HEK293T (cell line): ENCODE measurements at regions not wholly inside any gene's neighbourhood (a gene's known extent, or its start where the extent isn't known, plus 50 kb on each side); places are given as distances from the start of the nearest gene placed in this dataset.

ENCODE experiments used
- CTBP1 ChIP-seq: fragments of 450-650 bp; IDR thresholded peaks from 2 replicates; pipeline ENCODE4 v1.6.1; 2016; ENCODE audit warnings: borderline replicate concordance
- ELF4 ChIP-seq: fragments of 450-650 bp; IDR thresholded peaks from 2 replicates; pipeline ENCODE4 v1.6.1; 2017; ENCODE audit warnings: antibody characterized with exemption
- FOXA1 ChIP-seq: fragments of 450-650 bp; IDR thresholded peaks from 2 replicates; pipeline ENCODE4 v1.6.1; 2016; ENCODE audit warnings: mild to moderate bottlenecking
- FOXM1 ChIP-seq: fragments of 450-650 bp; IDR thresholded peaks from 2 replicates; pipeline ENCODE4 v1.6.1; 2017; ENCODE audit warnings: mild to moderate bottlenecking, borderline replicate concordance

DNA sequence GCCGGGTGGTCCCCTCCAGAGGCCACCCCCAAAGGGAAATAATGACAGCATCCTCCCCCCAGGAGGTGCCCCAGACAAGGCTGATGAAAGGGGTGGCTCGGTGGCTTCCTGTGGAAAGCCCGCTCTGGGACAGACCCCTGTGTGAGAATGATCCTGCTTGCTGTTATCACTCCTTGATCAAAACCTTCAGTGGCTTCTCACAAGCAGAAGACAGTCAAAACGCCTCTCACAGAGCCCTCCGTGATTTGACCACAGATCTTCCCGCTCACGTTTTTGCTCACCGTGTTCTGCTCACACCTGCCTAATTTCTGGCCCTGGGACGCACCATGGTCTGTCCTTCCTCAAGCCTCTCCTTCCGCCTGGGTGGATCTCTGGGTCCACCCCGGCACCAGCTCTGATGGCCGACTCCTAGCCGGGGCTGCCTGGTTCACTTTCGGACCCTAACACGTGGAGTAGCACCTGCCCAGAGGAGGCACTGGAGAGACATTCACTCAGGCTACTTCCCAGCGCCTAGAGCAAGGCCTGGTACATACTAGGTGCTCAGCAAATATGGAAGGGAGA lies 210.4 kb downstream of the ANKRD60 start:
- TF ChIP-seq FOXM1 = no peak
- no peak for TF ChIP-seq ELF4
- TF ChIP-seq FOXA1 = no peak
- TF ChIP-seq CTBP1 = no peak
